CD14-positive monocyte (primary cell): ENCODE measurements at regions not wholly inside any gene's neighbourhood (a gene's known extent, or its start where the extent isn't known, plus 50 kb on each side); places are given as distances from the start of the nearest gene placed in this dataset.

Experiments
- DNase-seq, 3 donors: peaks; one replicate each; pipeline ENCODE4 v3.0.0-alpha.2; 2011 to 2022
- H2AFZ ChIP-seq: 2 replicates; pipeline ENCODE4 v1.6.0; 2012; ENCODE audit warnings: mild to moderate bottlenecking, low read depth, low read length, inconsistent platforms; ENCODE audit not compliant: insufficient read depth, poor library complexity, severe bottlenecking
- H3K27ac ChIP-seq, 2 donors: 1 replicate in 1 of 2; 2 replicates in 1 of 2; pipeline ENCODE4 v1.5.1; 2012 to 2013; ENCODE audit warnings: low read length in 2 of 2, control low read depth in 1 of 2, inconsistent platforms in 1 of 2, low read depth in 1 of 2, mild to moderate bottlenecking in 1 of 2
- H3K27me3 ChIP-seq, 2 donors: one replicate each; pipeline versions ENCODE4 v1.6.0 to v1.6.1; 2011 to 2013; ENCODE audit warnings: low read length in 2 of 2; ENCODE audit not compliant: control insufficient read depth in 2 of 2, insufficient read depth in 2 of 2
- H3K36me3 ChIP-seq, 2 donors: replicated peaks in 1 of 2; 1 replicate in 1 of 2; 2 replicates in 1 of 2; pipeline versions ENCODE4 v1.5.1 to v1.6.1; 2012 to 2013; ENCODE audit warnings: low read length in 2 of 2, control low read depth in 1 of 2, inconsistent platforms in 1 of 2, mild to moderate bottlenecking in 1 of 2; ENCODE audit not compliant: insufficient read depth in 2 of 2, control insufficient read depth in 1 of 2
- H3K4me1 ChIP-seq, 2 donors: 1 replicate in 1 of 2; 2 replicates in 1 of 2; pipeline versions ENCODE4 v1.5.1 to v1.6.1; 2012 to 2013; ENCODE audit warnings: low read length in 2 of 2, control low read depth in 1 of 2, inconsistent platforms in 1 of 2, mild to moderate bottlenecking in 1 of 2, moderate library complexity in 1 of 2; ENCODE audit not compliant: insufficient read depth in 2 of 2, control insufficient read depth in 1 of 2
- H3K4me2 ChIP-seq: replicated peaks from 2 replicates; pipeline ENCODE3; 2012; ENCODE audit warnings: low read length, moderate library complexity, mild to moderate bottlenecking; ENCODE audit not compliant: poor library complexity, severe bottlenecking; ENCODE audit errors: extremely low read depth
- H3K4me3 ChIP-seq, 3 experiments: fragments of 200-600 bp in 1 of 3; sonication (generic) in 1 of 3; replicated peaks in 1 of 3; 1 replicate in 2 of 3; 2 replicates in 1 of 3; pipeline ENCODE4 v1.5.1; 2011 to 2013; ENCODE audit warnings: low read length in 3 of 3, mild to moderate bottlenecking in 3 of 3, control low read depth in 2 of 3, low read depth in 2 of 3, inconsistent platforms in 1 of 3, moderate library complexity in 1 of 3
- H3K79me2 ChIP-seq: 2 replicates; pipeline ENCODE4 v1.6.0; 2012; ENCODE audit warnings: mild to moderate bottlenecking, control low read depth, inconsistent platforms, low read length, moderate library complexity; ENCODE audit not compliant: insufficient read depth
- H3K9ac ChIP-seq: 2 replicates; pipeline ENCODE4 v1.6.0; 2017; ENCODE audit warnings: low read length, mild to moderate bottlenecking; ENCODE audit not compliant: insufficient read depth, poor library complexity, severe bottlenecking
- H3K9me3 ChIP-seq, 2 donors: replicated peaks in 1 of 2; 1 replicate in 1 of 2; 2 replicates in 1 of 2; pipeline versions ENCODE4 v1.5.1 to v1.6.1; 2012 to 2013; ENCODE audit warnings: low read length in 2 of 2, control low read depth in 1 of 2; ENCODE audit not compliant: control insufficient read depth in 1 of 2, insufficient read depth in 1 of 2
- H4K20me1 ChIP-seq: 2 replicates; pipeline ENCODE4 v1.6.0; 2012; ENCODE audit warnings: mild to moderate bottlenecking, low read length, control low read depth, moderate library complexity; ENCODE audit not compliant: insufficient read depth
- H3K27ac Mint-ChIP-seq, 7 donors: one replicate each; pipeline ENCODE4 v1.8.0; 2020; ENCODE audit warnings: mild to moderate bottlenecking in 7 of 7, mixed read lengths in 7 of 7, moderate library complexity in 6 of 7, inconsistent platforms in 2 of 7
- H3K27me3 Mint-ChIP-seq, 3 donors: one replicate each; pipeline ENCODE4 v1.8.0; 2021 to 2022; ENCODE audit warnings: low read depth in 3 of 3, mild to moderate bottlenecking in 3 of 3, mixed read lengths in 3 of 3, moderate library complexity in 3 of 3, inconsistent platforms in 1 of 3
- H3K36me3 Mint-ChIP-seq, 2 donors: one replicate each; pipeline ENCODE4 v1.8.0; 2020; ENCODE audit warnings: mixed read lengths in 2 of 2, inconsistent platforms in 1 of 2, mild to moderate bottlenecking in 1 of 2
- H3K4me1 Mint-ChIP-seq: one replicate; pipeline ENCODE4 v1.8.0; 2020; ENCODE audit warnings: mild to moderate bottlenecking, mixed read lengths
- H3K4me3 Mint-ChIP-seq, 2 donors: one replicate each; pipeline ENCODE4 v1.8.0; 2020; ENCODE audit warnings: mild to moderate bottlenecking in 2 of 2, mixed read lengths in 2 of 2, moderate library complexity in 1 of 2
- H3K9me3 Mint-ChIP-seq, 7 donors: one replicate each; pipeline ENCODE4 v1.8.0; 2020 to 2022; ENCODE audit warnings: mixed read lengths in 7 of 7, mild to moderate bottlenecking in 6 of 7, moderate library complexity in 6 of 7, inconsistent platforms in 2 of 7
- WGBS: methylation state at CpG from one replicate; pipeline ENCODE4 v1.1.5; 2013; ENCODE audit warnings: missing lambda C conversion rate; ENCODE audit not compliant: insufficient coverage; 5-methylcytosine and 5-hydroxymethylcytosine counted together
- intact Hi-C, 2 donors: fragments of 100-400 bp; cut with micrococcal nuclease; formaldehyde crosslinking; loops; one replicate each; pipeline versions ENCODE4 v1.15.0 to v1.15.1; 2023
- TF ChIP-seq, protein P1 (sequence below): fragments of 200-600 bp; IDR thresholded peaks from one replicate; pipeline ENCODE4 v1.8.0; 2022; ENCODE audit warnings: antibody characterized with exemption, mild to moderate bottlenecking

DNA sequence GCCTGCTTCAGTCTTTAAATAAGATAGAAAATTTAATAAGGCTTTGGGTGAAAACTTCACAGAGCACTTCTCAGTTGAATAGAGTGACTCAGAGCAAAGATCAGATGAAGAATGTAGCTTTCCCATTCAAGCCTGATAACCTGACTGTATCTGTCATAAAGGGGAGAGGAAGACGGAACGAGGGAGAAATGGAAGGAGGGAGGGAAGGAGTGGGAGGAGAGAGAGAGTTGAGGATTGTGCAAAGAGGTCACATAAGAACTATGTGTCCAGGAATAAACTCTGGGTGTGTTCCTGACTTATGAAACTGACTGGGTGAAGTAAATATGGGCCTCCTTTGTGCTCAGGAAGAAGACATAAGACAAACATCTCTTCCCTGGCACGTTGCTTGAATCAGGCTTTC, 385.5 kb downstream of the LPIN1 start:
- intact Hi-C loops: no loop called here
- no peak overlapping the region for H2AFZ ChIP-seq
- WGBS: 88% methylated on average over 3 of the region's 3 CpGs

DNA sequence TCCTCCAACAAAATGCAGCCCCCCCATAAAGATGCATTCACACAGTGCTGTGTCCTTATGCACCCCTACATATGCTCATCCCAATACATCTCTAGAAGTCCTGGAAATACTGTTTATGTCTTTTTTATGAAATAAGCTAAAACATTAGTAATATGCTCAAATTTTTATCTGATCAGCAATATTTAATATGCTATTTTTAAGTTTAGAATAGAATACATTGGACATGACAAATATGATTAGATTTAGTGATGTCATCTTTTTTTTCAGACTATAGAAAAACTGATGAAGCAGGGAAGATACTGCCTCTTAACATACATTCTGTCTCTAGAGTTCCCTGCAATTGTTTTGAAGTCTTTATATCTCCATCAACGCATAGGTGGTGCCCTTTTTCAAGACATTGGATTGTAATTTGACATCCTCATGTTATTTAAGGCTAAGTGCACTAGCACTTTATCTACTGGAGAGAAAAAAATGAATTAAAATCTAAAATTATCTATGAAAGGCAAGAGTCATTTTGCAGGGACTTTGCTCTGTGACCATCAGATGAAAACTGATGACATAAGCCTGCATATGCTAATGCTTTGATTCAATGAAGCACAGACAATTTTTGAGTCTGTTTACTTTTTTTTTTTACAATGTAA, 395.3 kb downstream of the LPIN1 start:
- no peak overlapping the region for H3K4me3 ChIP-seq
- H3K27ac ChIP-seq: no peak overlapping the region
- no peak overlapping the region for H3K9ac ChIP-seq
- WGBS: no CpG with 5 or more reads among the region's 1 CpG
- H3K36me3 Mint-ChIP-seq: no peaks in the 10 kb centered on the region
- peaks cover 0 to 7% (median 0%) of the 10 kb centered on the region in 7 donors for H3K9me3 Mint-ChIP-seq
- no peak overlapping the region for H2AFZ ChIP-seq
- intact Hi-C loops: no loop called here
- H3K27ac Mint-ChIP-seq: no peak overlapping the region
- no peak for DNase-seq
- no peak overlapping the region for H3K4me2 ChIP-seq
- H3K4me3 Mint-ChIP-seq: no peak overlapping the region
- peaks cover 2 to 8% (median 4%) of the 10 kb centered on the region in 3 donors for H3K27me3 Mint-ChIP-seq
- no peaks in the 10 kb centered on the region for H3K27me3 ChIP-seq
- H3K79me2 ChIP-seq: no peaks in the 10 kb centered on the region
- no peaks in the 10 kb centered on the region for H4K20me1 ChIP-seq
- H3K4me1 ChIP-seq: no peaks in the 10 kb centered on the region
- H3K4me1 Mint-ChIP-seq: no peaks in the 10 kb centered on the region
- no peaks in the 10 kb centered on the region for H3K36me3 ChIP-seq
- TF ChIP-seq, protein P1, sequence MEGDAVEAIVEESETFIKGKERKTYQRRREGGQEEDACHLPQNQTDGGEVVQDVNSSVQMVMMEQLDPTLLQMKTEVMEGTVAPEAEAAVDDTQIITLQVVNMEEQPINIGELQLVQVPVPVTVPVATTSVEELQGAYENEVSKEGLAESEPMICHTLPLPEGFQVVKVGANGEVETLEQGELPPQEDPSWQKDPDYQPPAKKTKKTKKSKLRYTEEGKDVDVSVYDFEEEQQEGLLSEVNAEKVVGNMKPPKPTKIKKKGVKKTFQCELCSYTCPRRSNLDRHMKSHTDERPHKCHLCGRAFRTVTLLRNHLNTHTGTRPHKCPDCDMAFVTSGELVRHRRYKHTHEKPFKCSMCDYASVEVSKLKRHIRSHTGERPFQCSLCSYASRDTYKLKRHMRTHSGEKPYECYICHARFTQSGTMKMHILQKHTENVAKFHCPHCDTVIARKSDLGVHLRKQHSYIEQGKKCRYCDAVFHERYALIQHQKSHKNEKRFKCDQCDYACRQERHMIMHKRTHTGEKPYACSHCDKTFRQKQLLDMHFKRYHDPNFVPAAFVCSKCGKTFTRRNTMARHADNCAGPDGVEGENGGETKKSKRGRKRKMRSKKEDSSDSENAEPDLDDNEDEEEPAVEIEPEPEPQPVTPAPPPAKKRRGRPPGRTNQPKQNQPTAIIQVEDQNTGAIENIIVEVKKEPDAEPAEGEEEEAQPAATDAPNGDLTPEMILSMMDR: no peak
- H3K9me3 ChIP-seq: no peaks in the 10 kb centered on the region

More for the DNA sequence above, 385.5 kb downstream of the LPIN1 start:
- no peak overlapping the region for H3K27ac ChIP-seq
- no peak overlapping the region for H3K27ac Mint-ChIP-seq
- H3K4me3 ChIP-seq: no peak overlapping the region
- TF ChIP-seq, protein P1: no peak
- no peaks in the 10 kb centered on the region for H4K20me1 ChIP-seq
- peaks cover 0 to 8% (median 7%) of the 10 kb centered on the region in 3 donors for H3K27me3 Mint-ChIP-seq
- H3K36me3 ChIP-seq: no peaks in the 10 kb centered on the region
- DNase-seq: no peak
- H3K4me1 ChIP-seq: no peaks in the 10 kb centered on the region
- no peak overlapping the region for H3K9ac ChIP-seq
- no peak overlapping the region for H3K4me3 Mint-ChIP-seq
- H3K79me2 ChIP-seq: no peaks in the 10 kb centered on the region
- H3K9me3 Mint-ChIP-seq: peaks cover 1 to 14% (median 3%) of the 10 kb centered on the region in 7 donors
- no peaks in the 10 kb centered on the region for H3K4me1 Mint-ChIP-seq
- no peaks in the 10 kb centered on the region for H3K36me3 Mint-ChIP-seq
- no peak overlapping the region for H3K4me2 ChIP-seq
- peaks cover 3 to 11% of the 10 kb centered on the region in 2 donors for H3K27me3 ChIP-seq
- H3K9me3 ChIP-seq: peaks cover 2 to 3% of the 10 kb centered on the region in 2 donors
